DND-41 (cell line): ENCODE measurements at regions not wholly inside any gene's neighbourhood (a gene's known extent, or its start where the extent isn't known, plus 50 kb on each side); places are given as distances from the start of the nearest gene placed in this dataset.

ENCODE experiments used
- ATAC-seq: fragments of 200-7000 bp; cut with Tn5 transposase; 3 replicates; pipeline ENCODE4 v1.9.1; 2021; ENCODE audit warnings: low read depth; ENCODE audit not compliant: insufficient read depth
- DNase-seq: peaks from one replicate; pipeline ENCODE4 v3.0.0-alpha.2; 2020
- H2AFZ ChIP-seq: 2 replicates; pipeline ENCODE4 v1.6.0; 2012; ENCODE audit warnings: low read depth, low read length
- H3K27ac ChIP-seq: 2 replicates; pipeline ENCODE4 v1.5.1; 2012; ENCODE audit warnings: low read length, inconsistent platforms
- H3K27me3 ChIP-seq: fragments of 200-600 bp; sonication (generic); 2 replicates; pipeline ENCODE4 v1.6.0; 2012; ENCODE audit warnings: low read length, mild to moderate bottlenecking, inconsistent platforms; ENCODE audit not compliant: insufficient read depth, poor library complexity
- H3K36me3 ChIP-seq: 2 replicates; pipeline ENCODE4 v1.5.1; 2012; ENCODE audit warnings: low read length, inconsistent platforms; ENCODE audit not compliant: insufficient read depth
- H3K4me1 ChIP-seq: 2 replicates; pipeline ENCODE4 v1.5.1; 2012; ENCODE audit warnings: mild to moderate bottlenecking, low read length; ENCODE audit not compliant: insufficient read depth
- H3K4me2 ChIP-seq: 2 replicates; pipeline ENCODE4 v1.6.0; 2012; ENCODE audit warnings: mild to moderate bottlenecking, moderate library complexity, low read length, inconsistent platforms; ENCODE audit not compliant: insufficient read depth
- H3K4me3 ChIP-seq, 2 experiments: fragments of 200-600 bp in 1 of 2; shearing (Covaris generic) in 1 of 2; 2 replicates each; pipeline ENCODE4 v1.5.1; 2012 to 2016; ENCODE audit warnings: inconsistent platforms in 2 of 2, low read length in 2 of 2, mild to moderate bottlenecking in 2 of 2, low read depth in 1 of 2, moderate library complexity in 1 of 2
- H3K79me2 ChIP-seq: 2 replicates; pipeline ENCODE4 v1.6.0; 2012; ENCODE audit warnings: low read length, inconsistent platforms; ENCODE audit not compliant: insufficient read depth
- H3K9ac ChIP-seq: 2 replicates; pipeline ENCODE4 v1.6.0; 2012; ENCODE audit warnings: low read depth, mild to moderate bottlenecking, inconsistent platforms, low read length, moderate library complexity
- H3K9me3 ChIP-seq: 2 replicates; pipeline ENCODE4 v1.5.1; 2012; ENCODE audit warnings: low read length, moderate library complexity, mild to moderate bottlenecking, inconsistent platforms; ENCODE audit not compliant: insufficient read depth, severe bottlenecking
- H4K20me1 ChIP-seq: 2 replicates; pipeline ENCODE4 v1.6.0; 2012; ENCODE audit warnings: low read length; ENCODE audit not compliant: insufficient read depth
- EZH2 ChIP-seq: IDR thresholded peaks from 3 replicates; pipeline ENCODE4 v1.6.1; 2012; ENCODE audit warnings: borderline replicate concordance, low read depth, mild to moderate bottlenecking, moderate library complexity, low read length, inconsistent platforms; ENCODE audit not compliant: severe bottlenecking
- TF ChIP-seq, protein P1 (sequence below): IDR thresholded peaks from 2 replicates; pipeline ENCODE4 v1.5.1; 2012; ENCODE audit warnings: borderline replicate concordance, low read length, moderate library complexity, mild to moderate bottlenecking; ENCODE audit not compliant: poor library complexity, severe bottlenecking; ENCODE audit errors: extremely low read depth

DNA sequence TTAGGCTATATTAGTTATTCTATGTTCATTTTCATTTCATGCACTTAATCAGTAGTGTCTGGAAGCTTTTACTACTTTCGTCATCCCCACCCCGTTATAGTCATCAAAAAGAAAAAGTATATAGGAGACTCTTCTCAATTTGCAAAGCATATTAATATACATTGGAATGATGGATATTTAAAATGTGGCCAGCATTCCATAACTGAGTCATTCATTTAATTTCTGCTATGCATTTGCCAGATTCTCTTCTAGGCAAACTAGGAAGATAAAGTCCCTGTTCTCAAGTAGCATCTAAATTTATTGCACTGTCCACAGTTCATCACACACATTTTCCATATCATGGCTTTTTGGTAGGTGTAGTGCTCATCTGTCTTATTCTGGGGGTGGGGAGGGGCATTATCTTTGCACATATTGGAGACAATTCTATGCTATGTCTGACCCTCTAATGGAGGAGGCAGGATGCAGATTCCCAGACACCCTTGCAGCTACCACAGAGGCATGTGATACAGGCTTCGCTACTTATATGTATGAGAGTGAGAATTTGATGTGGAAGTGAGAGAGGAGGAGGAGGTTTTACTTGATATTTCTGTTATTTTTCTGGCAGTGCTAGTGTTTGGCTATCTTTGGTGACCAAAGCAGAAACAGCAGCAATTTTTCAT, 125.8 kb downstream of the CTH start:
- DNase-seq: no peak
- no peaks in the 10 kb centered on the region for H3K4me1 ChIP-seq
- H3K27me3 ChIP-seq: no peaks in the 10 kb centered on the region
- TF ChIP-seq, protein P1, sequence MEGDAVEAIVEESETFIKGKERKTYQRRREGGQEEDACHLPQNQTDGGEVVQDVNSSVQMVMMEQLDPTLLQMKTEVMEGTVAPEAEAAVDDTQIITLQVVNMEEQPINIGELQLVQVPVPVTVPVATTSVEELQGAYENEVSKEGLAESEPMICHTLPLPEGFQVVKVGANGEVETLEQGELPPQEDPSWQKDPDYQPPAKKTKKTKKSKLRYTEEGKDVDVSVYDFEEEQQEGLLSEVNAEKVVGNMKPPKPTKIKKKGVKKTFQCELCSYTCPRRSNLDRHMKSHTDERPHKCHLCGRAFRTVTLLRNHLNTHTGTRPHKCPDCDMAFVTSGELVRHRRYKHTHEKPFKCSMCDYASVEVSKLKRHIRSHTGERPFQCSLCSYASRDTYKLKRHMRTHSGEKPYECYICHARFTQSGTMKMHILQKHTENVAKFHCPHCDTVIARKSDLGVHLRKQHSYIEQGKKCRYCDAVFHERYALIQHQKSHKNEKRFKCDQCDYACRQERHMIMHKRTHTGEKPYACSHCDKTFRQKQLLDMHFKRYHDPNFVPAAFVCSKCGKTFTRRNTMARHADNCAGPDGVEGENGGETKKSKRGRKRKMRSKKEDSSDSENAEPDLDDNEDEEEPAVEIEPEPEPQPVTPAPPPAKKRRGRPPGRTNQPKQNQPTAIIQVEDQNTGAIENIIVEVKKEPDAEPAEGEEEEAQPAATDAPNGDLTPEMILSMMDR: no peak
- TF ChIP-seq EZH2: no peak
- H3K9ac ChIP-seq: no peak overlapping the region
- H3K4me2 ChIP-seq: no peak overlapping the region
- no peaks in the 10 kb centered on the region for H3K9me3 ChIP-seq
- no peaks in the 10 kb centered on the region for H3K79me2 ChIP-seq
- no peak for ATAC-seq
- no peak overlapping the region for H3K27ac ChIP-seq
- no peaks in the 10 kb centered on the region for H3K36me3 ChIP-seq
- H3K4me3 ChIP-seq: no peak overlapping the region
- no peak overlapping the region for H2AFZ ChIP-seq
- H4K20me1 ChIP-seq: no peaks in the 10 kb centered on the region

DNA sequence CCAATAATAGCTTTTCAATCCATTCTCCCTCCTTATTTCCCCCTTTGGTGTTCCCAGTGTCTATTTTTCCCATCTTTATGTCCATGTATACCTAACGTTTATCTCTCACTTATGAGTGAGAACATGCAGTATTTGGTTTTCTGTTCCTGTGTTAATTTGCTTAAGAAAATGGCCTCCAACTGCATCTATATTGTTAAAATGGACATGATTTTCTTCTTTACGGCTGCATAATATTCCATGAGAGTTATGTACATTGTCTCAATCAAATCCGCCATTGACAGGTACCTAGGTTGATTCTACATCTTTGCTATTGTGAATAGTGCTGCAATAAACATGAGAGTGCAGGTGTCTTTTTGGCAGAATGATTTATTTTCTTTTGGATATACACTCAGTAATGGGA, 126.7 kb downstream of the CTH start:
- Histone ChIP-seq H3K4me2 (no peak overlapping the region), H3K27ac (no peak overlapping the region), H3K9me3 (no peaks in the 10 kb centered on the region), H3K4me1 (no peaks in the 10 kb centered on the region), H3K79me2 (no peaks in the 10 kb centered on the region), H3K4me3 (no peak overlapping the region), H3K9ac (no peak overlapping the region), H4K20me1 (no peaks in the 10 kb centered on the region), H2AFZ (no peak overlapping the region), H3K36me3 (no peaks in the 10 kb centered on the region), H3K27me3 (no peaks in the 10 kb centered on the region)
- TF ChIP-seq, protein P1: no peak
- no peak for TF ChIP-seq EZH2
- ATAC-seq (no peak), DNase-seq (no peak)

DNA sequence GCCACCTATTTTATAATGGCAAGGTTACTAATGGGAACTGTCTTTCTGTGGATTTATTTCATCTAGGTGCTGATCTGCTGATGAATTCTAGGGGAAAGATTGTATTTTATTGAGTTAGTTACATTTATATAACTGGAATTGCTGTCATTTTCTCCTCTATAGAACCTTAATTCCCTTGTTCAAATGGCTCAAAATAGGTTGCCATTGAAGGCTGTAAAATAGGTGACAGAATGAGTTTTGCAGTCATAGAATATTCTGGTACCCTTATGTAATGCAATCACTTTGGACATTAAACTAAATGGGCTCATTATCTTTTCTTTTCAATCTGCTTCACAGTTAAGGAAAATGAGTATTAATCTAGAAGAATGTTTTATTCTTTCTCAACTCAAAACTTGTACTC, 131.0 kb downstream of the CTH start:
- H3K9ac ChIP-seq: no peak overlapping the region
- no peaks in the 10 kb centered on the region for H4K20me1 ChIP-seq
- no peaks in the 10 kb centered on the region for H3K27me3 ChIP-seq
- H3K4me2 ChIP-seq: no peak overlapping the region
- no peak overlapping the region for H3K27ac ChIP-seq
- H3K79me2 ChIP-seq: no peaks in the 10 kb centered on the region
- H3K4me3 ChIP-seq: no peak overlapping the region
- no peaks in the 10 kb centered on the region for H3K9me3 ChIP-seq
- ATAC-seq: no peak
- no peaks in the 10 kb centered on the region for H3K4me1 ChIP-seq
- TF ChIP-seq, protein P1: no peak
- no peak for TF ChIP-seq EZH2
- H2AFZ ChIP-seq: no peak overlapping the region
- H3K36me3 ChIP-seq: no peaks in the 10 kb centered on the region
- DNase-seq: no peak

DNA sequence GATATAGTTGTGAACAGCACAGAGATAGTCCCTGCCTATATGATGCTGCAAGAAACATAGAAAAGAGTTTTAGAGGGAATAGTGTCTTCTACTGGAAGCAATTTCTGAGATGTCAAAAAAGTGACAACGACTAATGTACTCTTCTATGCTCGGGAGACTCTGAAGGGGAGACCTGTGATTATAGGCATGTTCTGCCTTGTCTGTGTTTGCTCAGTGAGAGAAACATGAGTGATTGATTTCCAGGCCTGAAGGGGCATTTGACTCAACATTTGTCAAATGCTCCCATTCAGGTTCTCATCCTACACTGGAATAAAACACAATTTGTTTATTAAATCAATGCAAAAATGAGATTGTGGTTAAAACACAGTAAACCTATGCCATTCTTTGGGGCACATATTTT, 131.8 kb downstream of the CTH start:
- Histone ChIP-seq H3K27ac (no peak overlapping the region), H4K20me1 (no peaks in the 10 kb centered on the region), H3K79me2 (no peaks in the 10 kb centered on the region), H3K4me2 (no peak overlapping the region), H3K36me3 (no peaks in the 10 kb centered on the region), H3K4me3 (no peak overlapping the region), H3K9me3 (no peaks in the 10 kb centered on the region), H3K4me1 (no peaks in the 10 kb centered on the region), H3K9ac (no peak overlapping the region), H2AFZ (no peak overlapping the region), H3K27me3 (no peaks in the 10 kb centered on the region)
- no peak for TF ChIP-seq EZH2
- TF ChIP-seq, protein P1: no peak
- DNase-seq (no peak), ATAC-seq (no peak)
